GM12878 (cell line): ENCODE measurements at regions not wholly inside any gene's neighbourhood (a gene's known extent, or its start where the extent isn't known, plus 50 kb on each side); places are given as distances from the start of the nearest gene placed in this dataset.

ENCODE experiments used
- ATAC-seq: fragments of 200-7000 bp; cut with Tn5 transposase; 3 replicates; pipeline ENCODE4 v1.9.1; 2020; ENCODE audit warnings: mild to moderate bottlenecking, moderate library complexity
- BruUV-seq: library from RNA; stranded (reverse); fragments of 400-500 nt; replicated peaks from 2 replicates; lab custom pipeline; 2021; lab: Mats Ljungman, UMichigan
- CTCF ChIA-PET: fragments of 300-600 bp; sonication (Branson Sonifier 250); formaldehyde crosslinking; extraction: SDS; loops from one replicate; lab custom pipeline; 2021; ENCODE audit warnings: inconsistent platforms; lab: Yijun Ruan, JAX
- POLR2A ChIA-PET: fragments of 350-600 bp; formaldehyde crosslinking; extraction: SDS; loops from one replicate; lab custom pipeline; 2021; ENCODE audit warnings: inconsistent platforms; lab: Charles Lee
- RAD21 ChIA-PET: fragments of 300-600 bp; sonication (Branson Sonifier 250); formaldehyde crosslinking; loops from one replicate; lab custom pipeline; 2023; ENCODE audit warnings: antibody characterized with exemption; ENCODE audit not compliant: unreplicated experiment; lab: Charles Lee
- SMC1A ChIA-PET: fragments of 300-600 bp; sonication (Branson Sonifier 250); formaldehyde crosslinking; loops from one replicate; lab custom pipeline; 2023; ENCODE audit not compliant: unreplicated experiment, uncharacterized antibody; lab: Charles Lee
- DNase-seq: peaks from one replicate; pipeline ENCODE4 v3.0.0-alpha.2; 2011; ENCODE audit warnings: low read depth, low spot score
- FAIRE-seq: peaks from 3 replicates; lab custom pipeline; 2011; peaks lifted over from hg19 to GRCh38; lab: Jason Lieb, UNC
- H2AFZ ChIP-seq: 2 replicates; pipeline ENCODE4 v1.6.0; 2011; ENCODE audit warnings: low read depth, low read length, control low read depth; ENCODE audit not compliant: control insufficient read depth
- H3K27ac ChIP-seq: 2 replicates; pipeline ENCODE4 v1.5.1; 2011; ENCODE audit warnings: control low read depth; ENCODE audit not compliant: control insufficient read depth, insufficient read depth
- H3K27me3 ChIP-seq, 2 experiments: replicated peaks in 1 of 2; 2 replicates each; pipeline versions ENCODE4 v1.6.0 to v1.6.1; 2011; ENCODE audit warnings: low read length in 1 of 2; ENCODE audit not compliant: control insufficient read depth in 2 of 2, insufficient read depth in 2 of 2
- H3K36me3 ChIP-seq, 2 experiments: 2 replicates each; pipeline ENCODE4 v1.5.1; 2011; ENCODE audit warnings: low read length in 1 of 2; ENCODE audit not compliant: control insufficient read depth in 2 of 2, insufficient read depth in 2 of 2
- H3K4me1 ChIP-seq: 2 replicates; pipeline ENCODE4 v1.6.1; 2011; ENCODE audit warnings: mild to moderate bottlenecking, low read length, moderate library complexity, mixed read lengths; ENCODE audit not compliant: control insufficient read depth, insufficient read depth
- H3K4me2 ChIP-seq: 2 replicates; pipeline ENCODE4 v1.6.0; 2011; ENCODE audit warnings: control low read depth; ENCODE audit not compliant: control insufficient read depth, insufficient read depth
- H3K4me3 ChIP-seq: fragments of 200-600 bp; sonication (generic); 2 replicates; pipeline ENCODE4 v1.5.1; 2016
- H3K79me2 ChIP-seq: 2 replicates; pipeline ENCODE4 v1.6.0; 2011; ENCODE audit warnings: low read length; ENCODE audit not compliant: control insufficient read depth, insufficient read depth
- H3K9ac ChIP-seq: 2 replicates; pipeline ENCODE4 v1.8.0; 2011; ENCODE audit warnings: low read length, control low read depth, mixed read lengths; ENCODE audit not compliant: control insufficient read depth, insufficient read depth
- H3K9me3 ChIP-seq: replicated peaks from 3 replicates; pipeline ENCODE4 v1.5.1; 2011; ENCODE audit warnings: mild to moderate bottlenecking, low read length; ENCODE audit not compliant: control insufficient read depth, insufficient read depth
- H4K20me1 ChIP-seq: 2 replicates; pipeline ENCODE4 v1.6.0; 2011; ENCODE audit not compliant: control insufficient read depth, insufficient read depth
- ASH2L ChIP-seq: fragments of 300-600, 200-600 bp; sonication (generic); IDR thresholded peaks from 2 replicates; pipeline ENCODE4 v1.6.1; 2017; ENCODE audit warnings: low read depth, mild to moderate bottlenecking, borderline replicate concordance
- ATF2 ChIP-seq: IDR thresholded peaks from 2 replicates; pipeline ENCODE4 v1.6.1; 2012; ENCODE audit warnings: low read length, inconsistent platforms
- CBX3 ChIP-seq: fragments of 200-600 bp; sonication (generic); IDR thresholded peaks from 2 replicates; pipeline ENCODE4 v1.6.1; 2016; ENCODE audit warnings: low read depth, borderline replicate concordance
- CREB1 ChIP-seq: IDR thresholded peaks from 2 replicates; pipeline ENCODE4 v1.6.1; 2012; ENCODE audit warnings: low read depth, mild to moderate bottlenecking, inconsistent platforms
- CTCF ChIP-seq, 3 experiments: IDR thresholded peaks in 2 of 3; conservative IDR thresholded peaks in 1 of 3; 2 replicates each; pipeline ENCODE4 v1.5.1; 2011; ENCODE audit warnings: low read depth in 3 of 3, low read length in 3 of 3, mild to moderate bottlenecking in 3 of 3, control low read depth in 2 of 3, moderate library complexity in 2 of 3, inconsistent platforms in 1 of 3, mixed read lengths in 1 of 3; ENCODE audit not compliant: control insufficient read depth in 2 of 3, insufficient read depth in 1 of 3; ENCODE audit errors: extremely low read depth in 1 of 3
- EED ChIP-seq: sonication (generic); IDR thresholded peaks from 2 replicates; pipeline ENCODE4 v1.6.1; 2016; ENCODE audit warnings: antibody characterized with exemption, low read depth
- FOXK2 ChIP-seq: fragments of 450-650 bp; IDR thresholded peaks from 2 replicates; pipeline ENCODE4 v1.6.1; 2017; ENCODE audit warnings: mild to moderate bottlenecking, moderate library complexity
- GATAD2B ChIP-seq: fragments of 450-650 bp; conservative IDR thresholded peaks from 2 replicates; pipeline ENCODE4 v1.6.1; 2017; ENCODE audit warnings: low read depth, mild to moderate bottlenecking, moderate library complexity
- IKZF1 ChIP-seq: fragments of 450-650 bp; conservative IDR thresholded peaks from 2 replicates; pipeline ENCODE4 v1.6.1; 2017; ENCODE audit warnings: antibody characterized with exemption, mild to moderate bottlenecking
- IRF4 ChIP-seq: IDR thresholded peaks from 2 replicates; pipeline ENCODE4 v1.6.1; 2011; ENCODE audit warnings: low read depth, low read length
- MTA2 ChIP-seq: fragments of 450-650 bp; IDR thresholded peaks from 2 replicates; pipeline ENCODE4 v1.6.1; 2016; ENCODE audit warnings: low read depth, mild to moderate bottlenecking, moderate library complexity
- NR2C2 ChIP-seq: IDR thresholded peaks from 2 replicates; pipeline ENCODE4 v1.6.1; 2011; ENCODE audit warnings: borderline replicate concordance, low read depth; ENCODE audit not compliant: control insufficient read depth, insufficient read length
- POLR2A ChIP-seq: IDR thresholded peaks from 2 replicates; pipeline ENCODE4 v1.6.1; 2011; ENCODE audit warnings: low read depth, mild to moderate bottlenecking, low read length
- SUPT20H ChIP-seq: IDR thresholded peaks from 2 replicates; pipeline ENCODE4 v1.6.1; 2011; ENCODE audit warnings: low read depth, mild to moderate bottlenecking, low read length, moderate library complexity, borderline replicate concordance; ENCODE audit not compliant: control insufficient read depth
- TCF12 ChIP-seq: IDR thresholded peaks from 2 replicates; pipeline ENCODE4 v1.6.1; 2011; ENCODE audit warnings: low read depth, mild to moderate bottlenecking, low read length
- TCF3 ChIP-seq: IDR thresholded peaks from 2 replicates; pipeline ENCODE4 v1.6.1; 2012; ENCODE audit warnings: low read depth, mild to moderate bottlenecking, low read length, borderline replicate concordance; ENCODE audit not compliant: insufficient read depth
- ZBTB11 ChIP-seq: fragments of 450-650 bp; formaldehyde crosslinking; IDR thresholded peaks from 2 replicates; pipeline ENCODE4 v1.5.0; 2022; ENCODE audit warnings: mild to moderate bottlenecking, missing genetic modification characterization
- ZNF24 ChIP-seq: fragments of 450-650 bp; IDR thresholded peaks from 2 replicates; pipeline ENCODE4 v1.6.1; 2017; ENCODE audit warnings: antibody characterized with exemption, mild to moderate bottlenecking
- WGBS: methylation state at CpG from one replicate; pipeline ENCODE4 v1.1.6; 2016; ENCODE audit warnings: low lambda C conversion rate; ENCODE audit not compliant: insufficient replicate concordance, insufficient coverage; ENCODE audit errors: missing lambda C conversion rate; 5-methylcytosine and 5-hydroxymethylcytosine counted together
- in situ Hi-C: fragments of 300-500 bp; cut with MboI; formaldehyde crosslinking; loops from 9 replicates; pipeline ENCODE4 v1.14.3; 2018; ENCODE audit warnings: mixed read lengths
- intact Hi-C: fragments of 100-400 bp; cut with micrococcal nuclease; formaldehyde crosslinking; loops from one replicate; pipeline ENCODE4 v1.14.2; 2022; ENCODE audit not compliant: unreplicated experiment

- DNase-seq (no peak), ATAC-seq (no peak), FAIRE-seq (no peak)
- CTCF ChIA-PET, result no interaction called here
- no peaks in the 10 kb centered on the region for H3K9me3 ChIP-seq
- H3K27ac ChIP-seq, result no peak overlapping the region
- H3K4me1 ChIP-seq, result no peaks in the 10 kb centered on the region
- RAD21 ChIA-PET, result no interaction called here
- no TSS peak for BruUV-seq
- in situ Hi-C loops, result loop anchor here (25.0 kb wide), 1 partner anchor 163 kb away; no protein-coding TSS in a partner anchor
- H3K9ac ChIP-seq, result no peak overlapping the region
- 38% methylated on average over 8 of the region's 8 CpGs for WGBS
- no peaks in the 10 kb centered on the region for H3K36me3 ChIP-seq
- no peak overlapping the region for H2AFZ ChIP-seq
- peaks cover 0 to 2% of the 10 kb centered on the region in 2 experiments; a peak in 3 of 4 replicates for H3K27me3 ChIP-seq
- SMC1A ChIA-PET, result no interaction called here
- intact Hi-C loops, result no loop called here
- H3K4me2 ChIP-seq, result no peak overlapping the region
- no peak for TF ChIP-seq ASH2L
- no peak for TF ChIP-seq CREB1
- TF ChIP-seq FOXK2, result no peak
- TF ChIP-seq MTA2, result no peak
- no peak for TF ChIP-seq CTCF (IDR thresholded peaks at IDR 0.05 in 2 of 3, conservative IDR thresholded peaks at IDR 0.05 in 1 of 3; ENCODE audit: control insufficient read depth in 2 of 3, extremely low read depth in 1 of 3, insufficient read depth in 1 of 3, low read depth in 3 of 3, low read length in 3 of 3)
- no peak for TF ChIP-seq GATAD2B
- no peak for TF ChIP-seq TCF12
- TF ChIP-seq EED, result no peak
- no peak for TF ChIP-seq SUPT20H
- TF ChIP-seq ZNF24, result no peak
- TF ChIP-seq IRF4, result no peak
- no peak for TF ChIP-seq CBX3
- TF ChIP-seq IKZF1, result no peak
- TF ChIP-seq ZBTB11 (CRISPR knock-in tag), result no peak
- TF ChIP-seq ATF2, result no peak
- no peak for TF ChIP-seq NR2C2
- no peak for TF ChIP-seq POLR2A
- TF ChIP-seq TCF3, result no peak
- no peaks in the 10 kb centered on the region for H3K79me2 ChIP-seq
- H4K20me1 ChIP-seq, result no peaks in the 10 kb centered on the region
- POLR2A ChIA-PET, result no interaction called here
- no peak overlapping the region for H3K4me3 ChIP-seq
These were observed 170.9 kb upstream of the NPVF start for GRCh38 chr7:25399000-25399750.
